GM18870 (cell line): ENCODE measurements at regions not wholly inside any gene's neighbourhood (a gene's known extent, or its start where the extent isn't known, plus 50 kb on each side); places are given as distances from the start of the nearest gene placed in this dataset.
"Not testable (repeated sequence)": the region's sequence is repeated elsewhere in the genome, so short reads cannot be mapped to it uniquely, and the experiment has no call there.

Experiments
- ATAC-seq: cut with Tn5 transposase; IDR thresholded peaks from one replicate; pipeline ENCODE4 v1.9.1; 2021; ENCODE audit warnings: moderate library complexity; ENCODE audit not compliant: unreplicated experiment

DNA sequence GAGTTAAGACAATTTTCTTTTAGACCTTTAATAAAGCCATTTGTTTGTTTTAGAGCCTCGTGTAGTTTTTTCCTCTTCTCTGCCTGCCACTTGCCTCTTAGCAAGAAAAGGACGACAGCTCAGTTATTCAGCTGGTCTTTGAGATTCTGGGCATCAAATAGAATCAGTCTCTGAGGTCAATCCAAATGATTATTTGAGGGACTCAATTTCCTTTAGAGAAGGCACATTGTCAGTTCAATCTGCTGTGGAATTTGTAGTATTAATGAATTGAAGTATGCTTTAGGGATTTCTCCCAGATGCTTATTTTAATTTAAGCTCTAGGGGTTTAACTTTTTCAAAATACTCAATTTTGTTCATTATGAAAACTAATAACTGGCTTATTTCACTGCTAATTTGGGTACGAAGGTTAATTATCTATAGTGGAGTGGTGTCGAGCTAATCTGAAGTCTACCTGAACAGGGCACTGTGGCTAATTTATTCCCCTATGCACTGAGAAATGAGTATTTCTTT lies 841.2 kb upstream of the AUTS2 start:
- ATAC-seq = no peak

GRCh38 chr7:68760556-68760955 lies 837.7 kb upstream of the AUTS2 start:
- ATAC-seq = no peak

DNA sequence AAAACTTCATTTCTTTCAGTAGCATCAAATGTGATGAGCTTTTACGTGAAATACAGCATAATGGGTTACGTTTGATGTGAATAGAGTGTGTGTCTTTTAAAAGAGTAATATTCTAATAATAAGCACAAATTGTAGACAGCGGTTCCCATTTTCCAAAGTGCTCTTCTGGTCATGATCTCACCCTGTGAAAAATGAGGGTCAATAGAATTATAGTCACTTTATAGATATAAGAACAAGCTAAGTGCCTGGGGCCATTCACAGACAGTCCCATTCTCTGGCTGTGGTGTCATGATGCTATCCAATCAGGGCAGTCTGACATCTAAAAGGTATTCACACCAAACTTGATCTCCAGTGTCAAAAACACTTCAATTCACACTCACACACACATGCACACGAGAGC lies 830.8 kb upstream of the AUTS2 start:
- ATAC-seq = no peak

DNA sequence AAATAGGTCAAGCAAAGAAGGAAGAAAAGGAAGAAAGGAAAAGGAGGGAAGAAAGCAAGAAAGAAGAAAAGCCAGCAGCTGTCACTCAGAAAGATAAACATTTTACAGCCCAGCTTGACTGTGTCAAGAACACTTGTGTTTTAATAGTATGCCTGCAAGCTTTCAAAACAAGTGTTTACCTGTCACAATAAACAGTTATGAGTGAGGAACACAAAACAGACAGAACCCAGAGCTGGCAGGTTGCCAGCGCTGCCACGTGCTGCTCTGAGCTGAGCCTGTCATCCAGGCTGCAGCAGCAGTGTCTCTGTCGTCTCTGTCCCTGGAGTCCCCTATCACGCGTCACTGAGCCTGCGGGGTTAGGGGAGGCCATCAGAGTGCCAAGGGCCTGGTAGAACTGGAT lies 827.6 kb upstream of the AUTS2 start:
- no peak for ATAC-seq

GRCh38 chr7:68776326-68776725 lies 821.9 kb upstream of the AUTS2 start:
- no peak for ATAC-seq

GRCh38 chr7:68783684-68784083 lies 814.6 kb upstream of the AUTS2 start:
- no peak for ATAC-seq

- ATAC-seq = no peak
These were observed 813.2 kb upstream of the AUTS2 start for GRCh38 chr7:68785036-68785435.

DNA sequence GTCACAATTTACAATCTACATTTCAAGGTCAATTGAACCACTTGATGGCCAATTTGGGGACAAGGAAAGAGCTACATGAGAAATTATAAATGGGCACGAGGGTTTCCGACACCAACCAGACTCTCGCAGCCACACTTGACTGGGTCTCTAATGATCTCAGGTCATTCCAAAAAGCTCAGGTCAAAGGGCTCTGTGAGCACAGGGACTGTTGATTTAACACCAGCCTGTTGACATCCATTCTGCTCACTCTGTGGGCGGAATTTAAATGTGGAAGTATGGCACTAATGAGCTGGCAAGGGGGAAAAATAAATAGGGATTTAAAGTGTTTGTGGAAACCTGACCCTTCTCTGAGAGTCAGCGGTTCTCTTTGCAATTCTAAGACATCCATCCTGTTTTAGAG lies 810.7 kb upstream of the AUTS2 start:
- ATAC-seq = no peak

DNA sequence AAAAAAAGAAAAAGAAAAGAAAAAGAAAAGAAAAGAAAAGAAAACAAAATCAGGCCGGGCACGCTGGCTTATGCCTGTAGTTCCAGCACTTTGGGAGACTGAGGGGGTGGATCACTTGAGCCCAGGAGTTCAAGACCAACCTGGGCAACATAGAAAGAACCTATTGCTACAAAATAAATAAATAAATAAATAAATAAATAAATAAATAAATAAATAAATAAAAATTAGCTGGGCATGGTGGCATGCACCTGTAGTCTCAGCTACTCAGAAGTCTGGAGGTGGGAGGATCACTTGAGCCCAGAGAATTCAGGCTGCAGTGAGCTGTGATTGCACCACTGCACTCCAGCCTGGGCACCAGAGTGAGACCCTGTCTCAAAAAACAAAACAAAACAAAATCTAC lies 809.7 kb upstream of the AUTS2 start:
- ATAC-seq = not testable (repeated sequence)

GRCh38 chr7:68789597-68789996 lies 808.7 kb upstream of the AUTS2 start:
- no peak for ATAC-seq

DNA sequence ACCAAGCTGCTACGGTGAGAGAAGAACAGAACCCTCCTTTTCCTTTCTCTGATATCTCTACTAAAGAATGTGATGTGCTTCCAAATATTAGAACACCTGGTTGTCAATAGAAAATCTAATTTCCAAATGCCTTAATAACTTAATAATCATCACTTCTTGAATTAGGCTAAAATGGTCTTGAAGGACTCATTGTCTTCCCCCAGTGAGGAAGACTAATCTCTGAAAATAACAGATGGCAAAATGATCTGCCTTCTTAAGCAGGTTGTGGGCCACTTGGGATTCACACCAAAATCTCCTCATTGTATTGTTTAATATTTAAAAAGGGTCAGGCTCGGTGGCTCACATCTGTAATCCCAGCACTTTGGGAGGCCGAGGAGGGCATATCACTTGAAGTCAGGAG lies 805.9 kb upstream of the AUTS2 start:
- no peak for ATAC-seq

DNA sequence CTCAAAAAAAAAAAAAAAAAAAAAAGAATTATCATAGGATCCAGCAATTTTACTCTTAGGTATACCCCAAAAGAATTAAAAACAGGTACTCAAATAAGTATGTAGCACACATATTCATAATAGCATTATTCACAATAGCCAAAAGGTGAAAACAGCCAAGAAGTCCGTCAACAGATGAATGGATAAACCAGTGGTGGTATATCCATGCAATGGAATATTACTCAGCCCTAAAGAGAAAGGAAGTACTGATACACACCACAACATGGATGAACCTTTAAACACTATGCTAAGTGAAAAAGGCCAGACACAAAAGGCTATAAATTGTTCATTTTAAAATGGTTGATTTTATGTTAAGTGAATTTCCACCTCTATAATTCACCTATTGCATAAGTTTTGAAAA lies 804.8 kb upstream of the AUTS2 start:
- ATAC-seq = no peak

GRCh38 chr7:68800316-68800715 lies 798.0 kb upstream of the AUTS2 start:
- no peak for ATAC-seq

DNA sequence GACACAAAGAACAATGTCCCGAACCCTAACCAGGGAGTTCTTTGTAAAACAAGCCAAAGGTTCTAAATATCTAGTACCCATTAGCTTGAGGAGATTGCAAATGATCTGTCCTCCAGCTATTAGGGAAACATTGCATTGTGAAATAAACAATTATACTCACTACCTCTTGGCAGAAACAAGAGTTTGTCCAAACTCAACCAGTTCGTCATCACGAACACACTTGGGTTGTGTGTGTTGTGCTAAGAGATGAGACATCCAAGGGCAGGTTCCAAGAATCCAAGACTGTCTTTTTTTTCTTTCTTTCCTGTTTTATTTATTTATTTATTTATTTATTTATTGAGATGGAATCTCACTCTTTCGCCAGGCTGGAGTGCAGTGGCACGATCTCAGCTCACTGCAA lies 793.1 kb upstream of the AUTS2 start:
- no peak for ATAC-seq

DNA sequence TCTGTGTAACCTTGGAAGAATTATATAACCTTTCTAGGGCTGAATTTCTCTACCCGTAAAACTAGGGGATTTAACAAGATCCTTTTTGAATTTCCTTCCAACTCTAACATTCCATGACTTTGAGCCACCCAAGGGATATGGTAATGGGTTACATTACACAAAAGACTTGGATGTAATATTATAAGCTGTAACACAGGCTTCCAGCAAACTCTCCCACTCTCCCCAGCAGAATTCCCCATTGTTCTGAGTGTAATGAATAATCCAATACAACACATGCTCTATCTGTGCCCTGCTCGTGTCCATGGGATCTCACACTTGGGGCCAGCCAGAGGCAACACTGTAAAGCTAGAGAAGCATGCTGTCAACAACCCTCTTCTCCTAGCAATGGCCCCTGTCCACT lies 790.6 kb upstream of the AUTS2 start:
- no peak for ATAC-seq

DNA sequence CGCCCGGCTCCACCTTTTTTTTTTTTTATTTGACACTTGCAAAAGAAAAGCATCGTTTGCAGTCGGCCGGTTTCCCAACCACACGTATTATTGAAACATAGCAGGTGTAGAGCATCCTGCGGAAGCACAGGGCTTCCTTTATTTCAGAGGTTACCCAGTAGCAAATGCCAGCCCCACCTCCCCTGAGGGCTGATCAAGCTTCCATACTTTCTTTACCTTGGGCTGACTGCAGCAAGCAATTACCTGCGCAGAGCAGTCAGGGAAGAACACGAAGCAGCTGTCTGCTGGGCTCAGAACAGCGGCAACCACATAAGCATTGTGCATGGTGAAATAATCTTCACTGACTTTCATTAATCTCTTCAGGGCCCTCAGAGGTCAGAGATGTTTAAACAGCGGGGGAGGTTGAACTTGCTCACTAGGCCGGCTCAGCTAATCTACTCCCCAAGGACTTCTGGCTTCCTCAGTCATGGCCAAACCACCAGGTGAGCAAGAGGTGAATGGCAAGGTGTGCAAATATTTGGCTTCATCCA lies 784.7 kb upstream of the AUTS2 start:
- ATAC-seq = no peak

DNA sequence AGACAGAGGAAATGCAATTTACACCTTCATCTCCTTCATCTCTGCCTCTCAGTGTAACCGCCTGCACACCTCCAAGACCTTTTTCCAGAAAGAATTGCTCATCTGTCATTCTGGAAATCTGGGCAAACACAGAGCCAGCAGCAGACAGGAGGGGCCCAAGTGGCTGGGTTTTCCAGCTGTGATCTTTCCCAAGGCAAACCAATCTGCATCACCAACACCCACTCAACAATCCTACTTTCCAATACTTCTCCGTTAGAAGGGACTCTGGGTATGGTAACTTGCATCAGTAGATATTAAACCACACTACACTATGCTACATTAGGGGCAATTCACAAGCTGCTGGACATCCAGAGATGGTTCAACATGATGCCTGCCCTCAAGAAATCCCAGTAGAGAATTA lies 781.8 kb upstream of the AUTS2 start:
- no peak for ATAC-seq

DNA sequence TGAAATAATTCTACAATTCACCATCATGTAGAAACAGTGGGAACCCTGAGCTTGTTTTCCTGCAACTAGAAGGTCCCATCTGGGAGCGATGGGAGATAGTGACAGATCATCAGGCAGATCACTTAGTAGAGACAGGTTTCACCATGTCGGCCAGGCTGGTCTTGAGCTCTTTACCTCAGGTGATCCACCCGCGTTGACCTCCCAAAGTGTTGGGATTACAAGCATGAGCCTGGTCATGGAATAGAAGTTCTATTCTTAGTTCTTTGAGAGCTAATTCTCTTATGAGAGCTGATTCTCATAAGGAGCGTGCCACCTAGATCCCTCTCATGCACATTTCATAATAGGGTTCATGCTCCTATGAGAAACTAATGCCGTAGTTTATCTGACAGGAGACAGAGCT lies 778.0 kb upstream of the AUTS2 start:
- no peak for ATAC-seq

DNA sequence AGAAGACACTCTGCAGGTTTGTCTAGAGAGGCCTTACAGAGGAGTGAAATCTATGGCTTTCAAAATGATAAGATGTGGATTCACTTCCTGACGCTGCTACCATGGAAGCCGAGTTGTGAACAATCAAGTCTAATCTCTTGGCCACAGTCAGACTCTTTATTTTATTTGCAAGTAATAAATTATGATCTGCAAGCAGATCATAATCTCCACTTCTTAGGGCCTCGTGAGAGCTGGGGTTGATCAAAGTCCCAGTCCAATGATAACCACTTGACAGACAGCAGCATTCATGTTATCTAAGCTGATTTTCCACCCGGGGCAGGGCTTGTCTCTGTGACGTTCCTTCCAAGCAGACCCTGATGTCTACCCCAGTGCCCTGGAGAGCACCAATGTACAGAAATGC lies 776.4 kb upstream of the AUTS2 start:
- ATAC-seq = no peak

- no peak for ATAC-seq
These were observed 774.1 kb upstream of the AUTS2 start for GRCh38 chr7:68823996-68824780.

GRCh38 chr7:68828575-68828974 lies 769.7 kb upstream of the AUTS2 start:
- no peak for ATAC-seq

- no peak for ATAC-seq
These were observed 764.9 kb upstream of the AUTS2 start for GRCh38 chr7:68833422-68833821.

DNA sequence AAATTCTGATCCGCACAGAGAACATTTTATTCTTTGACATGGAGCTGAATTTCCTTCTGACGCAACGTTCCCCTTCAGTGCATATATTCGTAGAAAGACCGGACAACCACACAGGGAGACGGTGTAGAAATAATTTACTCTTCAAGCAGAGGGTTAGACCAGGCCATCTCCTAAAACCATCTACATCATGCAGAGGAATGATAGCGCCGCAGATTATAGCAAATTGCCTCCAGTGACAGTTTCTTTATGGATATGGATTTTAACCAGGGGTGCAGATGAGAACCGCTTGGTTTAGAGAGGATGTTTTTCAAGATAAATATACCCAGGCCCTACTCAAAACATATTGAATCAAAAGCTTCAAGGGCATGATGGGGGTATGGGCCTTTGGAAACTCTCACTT lies 759.3 kb upstream of the AUTS2 start:
- ATAC-seq = no peak
